ENCODE measurements at regions not wholly inside any gene's neighbourhood (a gene's known extent, or its start where the extent isn't known, plus 50 kb on each side); places are given as distances from the start of the nearest gene placed in this dataset.
A peak's percentile ranks its signal among the peaks of the same experiment; 100 is the strongest.

GRCh38 chr2:6459138-6459537 is 406.6 kb downstream of the CMPK2 start:
- Histone ChIP-seq H3K4me3 (replicated peaks in 1 of 3; ENCODE audit: insufficient read depth in 1 of 3, low read depth in 2 of 3, low read length in 3 of 3) (no peak overlapping the region), H3K4me2 (ENCODE audit: low read depth, low read length) (no peak overlapping the region), H3K4me1 (ENCODE audit: insufficient read depth, low read length) (no peaks in the 10 kb centered on the region), H3K9me3 (ENCODE audit: low read length) (peaks cover 11% of the 10 kb centered on the region; the same call in 1 of the 2 replicates), H3K27me3 (ENCODE audit: control insufficient read depth in 1 of 2, insufficient read depth in 2 of 2, low read length in 2 of 2) (peaks cover 0 to 3% of the 10 kb centered on the region in 2 experiments; a peak in 1 of 5 replicates), H2AFZ (ENCODE audit: low read length) (no peak overlapping the region), H3K9ac (ENCODE audit: insufficient read depth, low read depth, low read length) (no peak overlapping the region), H4K20me1 (ENCODE audit: insufficient read depth, low read length) (no peaks in the 10 kb centered on the region), H3K36me3 (replicated peaks in 1 of 2; ENCODE audit: control insufficient read depth in 1 of 2, insufficient read depth in 2 of 2, low read length in 2 of 2) (no peaks in the 10 kb centered on the region), H3K79me2 (ENCODE audit: insufficient read depth, low read length) (no peaks in the 10 kb centered on the region), H3K27ac (ENCODE audit: extremely low read length, insufficient read depth, low read length) (no peak overlapping the region)
- in situ Hi-C loops (cut with HindIII; ENCODE audit: extremely low pct_ligation_motif_present, low pct_unique_long_range_greater_than_20kb) (no loop called here), intact Hi-C loops (cut with micrococcal nuclease; ENCODE audit: unreplicated experiment) (no loop called here)
- no peak for TF ChIP-seq ZNF646 (CRISPR knock-in tag; IDR thresholded peaks at IDR 0.05)
- TF ChIP-seq DMAP1 (CRISPR knock-in tag; IDR thresholded peaks at IDR 0.05): no peak
- TF ChIP-seq ATM (IDR thresholded peaks at IDR 0.05; ENCODE audit: borderline replicate concordance): no peak
- TF ChIP-seq WIZ (CRISPR knock-in tag; IDR thresholded peaks at IDR 0.05): no peak
- TF ChIP-seq HIC2 (CRISPR knock-in tag; IDR thresholded peaks at IDR 0.05; ENCODE audit: low read depth): no peak
- TF ChIP-seq, protein P1, sequence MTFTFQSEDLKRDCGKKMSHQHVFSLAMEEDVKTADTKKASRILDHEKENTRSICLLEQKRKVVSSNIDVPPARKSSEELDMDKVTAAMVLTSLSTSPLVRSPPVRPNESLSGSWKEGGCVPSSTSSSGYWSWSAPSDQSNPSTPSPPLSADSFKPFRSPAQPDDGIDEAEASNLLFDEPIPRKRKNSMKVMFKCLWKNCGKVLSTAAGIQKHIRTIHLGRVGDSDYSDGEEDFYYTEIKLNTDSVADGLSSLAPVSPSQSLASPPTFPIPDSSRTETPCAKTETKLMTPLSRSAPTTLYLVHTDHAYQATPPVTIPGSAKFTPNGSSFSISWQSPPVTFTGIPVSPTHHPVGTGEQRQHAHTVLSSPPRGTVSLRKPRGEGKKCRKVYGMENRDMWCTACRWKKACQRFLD (CRISPR knock-in tag; IDR thresholded peaks at IDR 0.05; ENCODE audit: borderline replicate concordance): no peak
- TF ChIP-seq, protein P2, sequence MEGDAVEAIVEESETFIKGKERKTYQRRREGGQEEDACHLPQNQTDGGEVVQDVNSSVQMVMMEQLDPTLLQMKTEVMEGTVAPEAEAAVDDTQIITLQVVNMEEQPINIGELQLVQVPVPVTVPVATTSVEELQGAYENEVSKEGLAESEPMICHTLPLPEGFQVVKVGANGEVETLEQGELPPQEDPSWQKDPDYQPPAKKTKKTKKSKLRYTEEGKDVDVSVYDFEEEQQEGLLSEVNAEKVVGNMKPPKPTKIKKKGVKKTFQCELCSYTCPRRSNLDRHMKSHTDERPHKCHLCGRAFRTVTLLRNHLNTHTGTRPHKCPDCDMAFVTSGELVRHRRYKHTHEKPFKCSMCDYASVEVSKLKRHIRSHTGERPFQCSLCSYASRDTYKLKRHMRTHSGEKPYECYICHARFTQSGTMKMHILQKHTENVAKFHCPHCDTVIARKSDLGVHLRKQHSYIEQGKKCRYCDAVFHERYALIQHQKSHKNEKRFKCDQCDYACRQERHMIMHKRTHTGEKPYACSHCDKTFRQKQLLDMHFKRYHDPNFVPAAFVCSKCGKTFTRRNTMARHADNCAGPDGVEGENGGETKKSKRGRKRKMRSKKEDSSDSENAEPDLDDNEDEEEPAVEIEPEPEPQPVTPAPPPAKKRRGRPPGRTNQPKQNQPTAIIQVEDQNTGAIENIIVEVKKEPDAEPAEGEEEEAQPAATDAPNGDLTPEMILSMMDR (CRISPR knock-in tag; IDR thresholded peaks at IDR 0.05): no peak
- TF ChIP-seq HOXA7 (CRISPR knock-in tag; IDR thresholded peaks at IDR 0.05): no peak
- TF ChIP-seq TCF7L2 (IDR thresholded peaks at IDR 0.05; ENCODE audit: low read depth, low read length): no peak
- TF ChIP-seq ZBTB3 (CRISPR knock-in tag; IDR thresholded peaks at IDR 0.05; ENCODE audit: borderline replicate concordance, low read depth): no peak
- no peak for TF ChIP-seq POLR2G (IDR thresholded peaks at IDR 0.05; ENCODE audit: low read depth, low read length)
- TF ChIP-seq RARG (CRISPR knock-in tag; IDR thresholded peaks at IDR 0.05; ENCODE audit: low read depth): no peak
- TF ChIP-seq CREB1 (IDR thresholded peaks at IDR 0.05): no peak
- TF ChIP-seq CREB1 (CRISPR knock-in tag; IDR thresholded peaks at IDR 0.05): no peak
- TF ChIP-seq ZNF451 (CRISPR knock-in tag; IDR thresholded peaks at IDR 0.05): no peak
- ATAC-seq (peak; percentile 35; the same call in 1 of the 3 replicates), FAIRE-seq (no peak), DNase-seq (ENCODE audit: low spot score) (no peak)
- BruUV-seq (replicated peaks): no TSS peak
- ChIA-PET CTCF (ENCODE audit: low intra/inter-chr PET ratio, low total read pairs) (no interaction called here), POLR2A (no interaction called here)
- WGBS (ENCODE audit: low lambda C conversion rate): 10% methylated on average over 6 of the region's 13 CpGs

All from HepG2 (cell line).